H9 (cell line): ENCODE measurements at regions not wholly inside any gene's neighbourhood (a gene's known extent, or its start where the extent isn't known, plus 50 kb on each side); places are given as distances from the start of the nearest gene placed in this dataset.

ENCODE experiments used
- DNase-seq: peaks from one replicate; pipeline ENCODE4 v3.0.0-alpha.2; 2017
- H2AFZ ChIP-seq: one replicate; pipeline ENCODE4 v1.6.1; 2013; ENCODE audit warnings: mild to moderate bottlenecking, low read length, control low read depth, moderate library complexity
- H2AK5ac ChIP-seq: 2 replicates; pipeline ENCODE4 v1.6.1; 2013; ENCODE audit warnings: low read length, control low read depth, mixed read lengths; ENCODE audit not compliant: insufficient read length
- H2BK120ac ChIP-seq: one replicate; pipeline ENCODE4 v1.6.1; 2013; ENCODE audit warnings: low read depth, mild to moderate bottlenecking, low read length, control low read depth, inconsistent platforms; ENCODE audit not compliant: poor library complexity, severe bottlenecking
- H2BK12ac ChIP-seq: 2 replicates; pipeline ENCODE4 v1.6.1; 2013; ENCODE audit warnings: low read length, control low read depth, mixed read lengths, low read depth; ENCODE audit not compliant: insufficient read length
- H2BK15ac ChIP-seq: 2 replicates; pipeline ENCODE4 v1.6.1; 2013; ENCODE audit warnings: low read depth, low read length, control low read depth
- H2BK20ac ChIP-seq: one replicate; pipeline ENCODE4 v1.6.1; 2013; ENCODE audit warnings: low read depth, mild to moderate bottlenecking, low read length, control low read depth, inconsistent platforms; ENCODE audit not compliant: poor library complexity, severe bottlenecking
- H2BK5ac ChIP-seq: 2 replicates; pipeline ENCODE4 v1.6.1; 2013; ENCODE audit warnings: low read length, control low read depth, mixed read lengths; ENCODE audit not compliant: insufficient read length
- H3K14ac ChIP-seq: 2 replicates; pipeline ENCODE4 v1.6.1; 2013; ENCODE audit warnings: low read length, control low read depth; ENCODE audit not compliant: insufficient read depth
- H3K18ac ChIP-seq: 2 replicates; pipeline ENCODE4 v1.6.1; 2013; ENCODE audit warnings: low read depth, mild to moderate bottlenecking, mixed read lengths, low read length, control low read depth; ENCODE audit not compliant: insufficient read length
- H3K23ac ChIP-seq: 2 replicates; pipeline ENCODE4 v1.6.1; 2013; ENCODE audit warnings: low read length, control low read depth, mixed read lengths, low read depth; ENCODE audit not compliant: insufficient read length
- H3K23me2 ChIP-seq: 2 replicates; pipeline ENCODE4 v1.6.1; 2013; ENCODE audit warnings: low read depth, mild to moderate bottlenecking, mixed read lengths, low read length, control low read depth; ENCODE audit not compliant: insufficient read length, poor library complexity, severe bottlenecking
- H3K27ac ChIP-seq: 2 replicates; pipeline ENCODE4 v1.5.1; 2013; ENCODE audit warnings: low read length, control low read depth, mixed read lengths, low read depth; ENCODE audit not compliant: insufficient read length
- H3K27me3 ChIP-seq: 2 replicates; pipeline ENCODE4 v1.6.1; 2013; ENCODE audit warnings: low read length, control low read depth, inconsistent platforms; ENCODE audit not compliant: insufficient read depth
- H3K4ac ChIP-seq: 2 replicates; pipeline ENCODE4 v1.6.1; 2013; ENCODE audit warnings: low read depth, mild to moderate bottlenecking, control low read depth, inconsistent platforms, low read length, moderate library complexity
- H3K4me1 ChIP-seq: 2 replicates; pipeline ENCODE4 v1.6.1; 2013; ENCODE audit warnings: low read length, control low read depth, inconsistent platforms; ENCODE audit not compliant: insufficient read depth
- H3K4me2 ChIP-seq: 2 replicates; pipeline ENCODE4 v1.6.1; 2013; ENCODE audit warnings: low read length, control low read depth, mixed read lengths; ENCODE audit not compliant: insufficient read length, insufficient read depth
- H3K56ac ChIP-seq: 2 replicates; pipeline ENCODE4 v1.6.1; 2013; ENCODE audit warnings: low read depth, mild to moderate bottlenecking, mixed read lengths, low read length, control low read depth; ENCODE audit not compliant: insufficient read length
- H3K79me1 ChIP-seq: 2 replicates; pipeline ENCODE4 v1.6.1; 2013; ENCODE audit warnings: low read depth, mild to moderate bottlenecking, moderate library complexity, low read length, control low read depth, inconsistent platforms; ENCODE audit not compliant: insufficient read depth, poor library complexity, severe bottlenecking
- H3K79me2 ChIP-seq: 2 replicates; pipeline ENCODE4 v1.6.1; 2013; ENCODE audit warnings: low read length, control low read depth, inconsistent platforms; ENCODE audit not compliant: insufficient read depth
- H3K9ac ChIP-seq: 2 replicates; pipeline ENCODE4 v1.6.1; 2013; ENCODE audit warnings: low read length, control low read depth, mixed read lengths; ENCODE audit not compliant: insufficient read length; ENCODE audit errors: extremely low read depth
- H3K9me3 ChIP-seq: one replicate; pipeline ENCODE4 v1.6.1; 2013; ENCODE audit warnings: low read depth, low read length, inconsistent platforms; ENCODE audit not compliant: control insufficient read depth
- H3T11ph ChIP-seq: one replicate; pipeline ENCODE4 v1.6.1; 2013; ENCODE audit warnings: mild to moderate bottlenecking, low read length, control low read depth, inconsistent platforms
- H4K20me1 ChIP-seq: one replicate; pipeline ENCODE4 v1.6.1; 2013; ENCODE audit not compliant: control insufficient read depth, insufficient read length, insufficient read depth
- H4K5ac ChIP-seq: 2 replicates; pipeline ENCODE4 v1.6.1; 2013; ENCODE audit warnings: low read depth, mild to moderate bottlenecking, mixed read lengths, low read length, control low read depth; ENCODE audit not compliant: insufficient read length
- H4K8ac ChIP-seq: replicated peaks from 2 replicates; pipeline ENCODE4 v1.6.1; 2013; ENCODE audit warnings: low read length, control low read depth, mixed read lengths, low read depth; ENCODE audit not compliant: insufficient read length
- H4K91ac ChIP-seq: 2 replicates; pipeline ENCODE4 v1.6.1; 2013; ENCODE audit warnings: low read depth, mild to moderate bottlenecking, moderate library complexity, mixed read lengths, low read length, control low read depth; ENCODE audit not compliant: insufficient read length
- H3K27ac Mint-ChIP-seq, 3 experiments: 2 replicates in 2 of 3; 3 replicates in 1 of 3; pipeline ENCODE4 v1.8.0; 2020 to 2021; ENCODE audit warnings: mixed read lengths in 3 of 3, mild to moderate bottlenecking in 1 of 3, moderate library complexity in 1 of 3
- H3K27me3 Mint-ChIP-seq: 2 replicates; pipeline ENCODE4 v1.8.0; 2021; ENCODE audit warnings: low read depth, mild to moderate bottlenecking, moderate library complexity, mixed read lengths
- H3K36me3 Mint-ChIP-seq, 3 experiments: 2 replicates in 2 of 3; 3 replicates in 1 of 3; pipeline ENCODE4 v1.8.0; 2020 to 2021; ENCODE audit warnings: low read depth in 3 of 3, mixed read lengths in 3 of 3; ENCODE audit not compliant: insufficient read depth in 1 of 3
- H3K4me1 Mint-ChIP-seq, 2 experiments: 2 replicates each; pipeline ENCODE4 v1.8.0; 2020; ENCODE audit warnings: mixed read lengths in 2 of 2
- H3K4me3 Mint-ChIP-seq, 2 experiments: 2 replicates in 1 of 2; 3 replicates in 1 of 2; pipeline ENCODE4 v1.8.0; 2020 to 2021; ENCODE audit warnings: mild to moderate bottlenecking in 2 of 2, mixed read lengths in 2 of 2, moderate library complexity in 1 of 2
- H3K9me3 Mint-ChIP-seq, 2 experiments: 2 replicates in 1 of 2; 3 replicates in 1 of 2; pipeline ENCODE4 v1.8.0; 2020; ENCODE audit warnings: mild to moderate bottlenecking in 2 of 2, mixed read lengths in 2 of 2, moderate library complexity in 1 of 2
- CTCF ChIP-seq: fragments of 200-600 bp; sonication (generic); conservative IDR thresholded peaks from 3 replicates; pipeline ENCODE4 v1.8.0; 2021; ENCODE audit warnings: antibody characterized with exemption, mild to moderate bottlenecking
- WGBS: extraction: QIAGEN DNeasy Blood & Tissue Kit; methylation state at CpG from one replicate; pipeline ENCODE4 v1.1.7; 2013; ENCODE audit warnings: missing lambda C conversion rate, low lambda C conversion rate, mixed read lengths; ENCODE audit not compliant: insufficient read length; ENCODE audit errors: extremely low coverage; 5-methylcytosine and 5-hydroxymethylcytosine counted together

DNA sequence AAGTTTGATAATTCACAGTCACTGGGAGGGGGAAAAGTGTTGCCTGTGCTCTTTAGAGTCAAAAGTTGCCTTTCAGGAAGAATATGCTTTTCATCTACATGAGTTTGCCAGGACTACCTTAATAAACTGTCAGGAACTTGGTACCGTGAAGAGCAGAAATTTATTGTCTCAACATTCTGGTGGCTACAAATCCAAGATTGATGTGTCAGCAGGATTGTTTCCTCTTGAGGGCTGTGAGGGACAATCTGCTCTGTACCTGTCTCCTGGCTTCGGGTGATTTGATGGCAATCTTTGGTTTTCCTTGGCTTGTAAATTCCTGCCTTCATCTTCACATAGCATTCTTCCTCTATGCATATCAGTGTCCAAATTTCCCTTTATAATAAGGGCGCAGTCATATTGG is 277.2 kb downstream of the PDGFC start:
- no peaks in the 10 kb centered on the region for H3K79me1 ChIP-seq

More for the DNA sequence above, 277.2 kb downstream of the PDGFC start:
- Histone ChIP-seq H2BK15ac (no peak overlapping the region), H3K4me2 (no peak overlapping the region), H2AK5ac (no peak overlapping the region), H3K23ac (no peak overlapping the region), H3K9me3 (no peaks in the 10 kb centered on the region), H3K27ac (no peak overlapping the region), H3K4me1 (no peaks in the 10 kb centered on the region), H3K23me2 (no peaks in the 10 kb centered on the region), H3K56ac (no peak overlapping the region), H3T11ph (no peak overlapping the region), H3K18ac (no peak overlapping the region), H4K20me1 (no peaks in the 10 kb centered on the region), H4K91ac (no peak overlapping the region), H3K27me3 (no peaks in the 10 kb centered on the region), H3K79me2 (no peaks in the 10 kb centered on the region), H2BK20ac (no peak overlapping the region), H3K14ac (no peak overlapping the region), H3K9ac (no peak overlapping the region), H2BK120ac (no peak overlapping the region), H4K8ac (no peak overlapping the region), H2AFZ (no peak overlapping the region), H3K4ac (no peak overlapping the region), H2BK5ac (no peak overlapping the region), H2BK12ac (no peak overlapping the region), H4K5ac (no peak overlapping the region)
- WGBS, result no CpG with 5 or more reads among the region's 3 CpGs
- Mint-ChIP-seq H3K27me3 (no peaks in the 10 kb centered on the region), H3K9me3 (no peaks in the 10 kb centered on the region), H3K4me1 (no peaks in the 10 kb centered on the region), H3K4me3 (no peak overlapping the region), H3K27ac (no peak overlapping the region), H3K36me3 (no peaks in the 10 kb centered on the region)
- no peak for DNase-seq
- TF ChIP-seq CTCF, result no peak
